PFSK-1 (cell line): ENCODE measurements at regions not wholly inside any gene's neighbourhood (a gene's known extent, or its start where the extent isn't known, plus 50 kb on each side); places are given as distances from the start of the nearest gene placed in this dataset.

Experiments
- FOXP2 ChIP-seq: optimal IDR thresholded peaks from 2 replicates; pipeline ENCODE3; 2011; ENCODE audit warnings: borderline replicate concordance, control low read depth, inconsistent platforms; ENCODE audit not compliant: insufficient read depth; ENCODE audit errors: extremely low read length, extremely low read depth
- POLR2AphosphoS5 ChIP-seq: IDR thresholded peaks from 2 replicates; pipeline ENCODE4 v1.6.1; 2012; ENCODE audit warnings: low read depth, mild to moderate bottlenecking, control low read depth, low read length, moderate library complexity
- REST ChIP-seq, 2 experiments: IDR thresholded peaks; 2 replicates each; pipeline versions ENCODE4 v1.6.1 to v1.8.0; 2011 to 2012; ENCODE audit warnings: low read depth in 2 of 2, low read length in 2 of 2, control low read depth in 1 of 2, inconsistent platforms in 1 of 2, mild to moderate bottlenecking in 1 of 2, moderate library complexity in 1 of 2; ENCODE audit not compliant: insufficient read depth in 1 of 2
- SIN3A ChIP-seq: IDR thresholded peaks from 2 replicates; pipeline ENCODE4 v1.6.1; 2012; ENCODE audit warnings: mild to moderate bottlenecking, low read length, moderate library complexity, borderline replicate concordance; ENCODE audit not compliant: insufficient read depth
- TAF1 ChIP-seq: IDR thresholded peaks from 2 replicates; pipeline ENCODE4 v1.6.1; 2012; ENCODE audit warnings: low read length, control low read depth, borderline replicate concordance; ENCODE audit not compliant: insufficient read depth

DNA sequence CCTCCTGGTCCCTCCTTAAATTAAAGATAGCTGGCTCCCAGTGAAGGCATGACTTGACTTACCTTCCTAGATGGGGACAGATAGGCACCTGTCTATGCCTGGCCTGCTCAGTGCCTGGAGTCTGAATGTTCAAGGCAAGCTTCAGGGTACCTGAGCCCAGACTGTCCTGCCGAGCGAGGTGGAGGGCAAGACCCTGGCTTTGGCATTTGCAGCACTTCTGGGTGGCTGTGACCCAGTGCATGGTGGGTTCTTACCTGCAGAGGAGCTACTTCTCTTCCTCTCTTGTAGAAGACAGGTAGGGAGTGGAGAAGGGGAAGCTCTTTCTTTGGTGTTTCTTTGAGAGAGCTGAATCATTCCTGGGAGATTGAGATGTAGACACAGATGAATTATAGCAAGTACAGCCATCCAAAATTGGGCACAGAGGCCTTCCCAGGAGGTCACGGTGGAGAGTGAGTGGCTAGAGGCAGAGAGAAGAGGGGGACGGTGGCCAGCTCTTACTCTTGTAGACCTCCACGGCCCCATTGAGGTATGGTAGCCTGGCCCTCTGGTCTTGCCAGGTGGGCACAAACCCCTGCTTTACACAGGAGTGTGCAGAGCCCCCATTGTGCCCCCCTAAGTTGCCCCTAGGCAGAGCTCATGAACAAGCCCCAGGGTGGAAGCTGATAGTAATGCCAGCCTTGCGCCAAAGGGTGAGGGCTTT lies 402.5 kb upstream of the TPM1 start:
- TF ChIP-seq POLR2AphosphoS5 (no peak), REST (IDR thresholded peaks at IDR 0.05; ENCODE audit: insufficient read depth in 1 of 2, low read depth in 2 of 2, low read length in 2 of 2) (no peak), SIN3A (no peak), TAF1 (no peak), FOXP2 (no peak)
